ENCODE measurements at regions not wholly inside any gene's neighbourhood (a gene's known extent, or its start where the extent isn't known, plus 50 kb on each side); places are given as distances from the start of the nearest gene placed in this dataset.
"Not testable (repeated sequence)": the region's sequence is repeated elsewhere in the genome, so short reads cannot be mapped to it uniquely, and the experiment has no call there.

GRCh38 chr4:78711676-78712075, 64.5 kb upstream of the BMP2K start:
- Histone ChIP-seq H3K27me3 (ENCODE audit: insufficient read depth, poor library complexity, severe bottlenecking) (no peaks in the 10 kb centered on the region), H3K4me3 (replicated peaks; ENCODE audit: insufficient read depth, low read length) (no peak overlapping the region), H3K27ac (replicated peaks) (no peak overlapping the region)
- no peak for TF ChIP-seq SPI1 (IDR thresholded peaks at IDR 0.05; ENCODE audit: borderline replicate concordance, low read depth)
- no peak for TF ChIP-seq CTCF (IDR thresholded peaks at IDR 0.05; ENCODE audit: insufficient read depth, low read length)
- no peak for DNase-seq (ENCODE audit: low read depth in 1 of 2, low spot score in 1 of 2)

- not testable (repeated sequence) for H3K27ac ChIP-seq (replicated peaks); H3K4me3 ChIP-seq (replicated peaks; ENCODE audit: insufficient read depth, low read length); H3K27me3 ChIP-seq (ENCODE audit: insufficient read depth, poor library complexity, severe bottlenecking); DNase-seq (ENCODE audit: low read depth in 1 of 2, low spot score in 1 of 2)
Observed at GRCh38 chr4:78714598-78714997, 61.6 kb upstream of the BMP2K start.

GRCh38 chr4:78715372-78715771, 60.8 kb upstream of the BMP2K start:
- H3K27ac ChIP-seq (replicated peaks); DNase-seq (ENCODE audit: low read depth in 1 of 2, low spot score in 1 of 2); H3K4me3 ChIP-seq (replicated peaks; ENCODE audit: insufficient read depth, low read length); H3K27me3 ChIP-seq (ENCODE audit: insufficient read depth, poor library complexity, severe bottlenecking): not testable (repeated sequence)

GRCh38 chr4:78717712-78718111, 58.4 kb upstream of the BMP2K start:
- H3K4me3 ChIP-seq (replicated peaks; ENCODE audit: insufficient read depth, low read length); H3K27me3 ChIP-seq (ENCODE audit: insufficient read depth, poor library complexity, severe bottlenecking); DNase-seq (ENCODE audit: low read depth in 1 of 2, low spot score in 1 of 2); H3K27ac ChIP-seq (replicated peaks): not testable (repeated sequence)

- Histone ChIP-seq H3K27me3 (ENCODE audit: insufficient read depth, poor library complexity, severe bottlenecking) (no peaks in the 10 kb centered on the region), H3K27ac (replicated peaks) (no peak overlapping the region), H3K4me3 (replicated peaks; ENCODE audit: insufficient read depth, low read length) (no peak overlapping the region)
- no peak for DNase-seq (ENCODE audit: low read depth in 1 of 2, low spot score in 1 of 2)
- TF ChIP-seq SPI1 (IDR thresholded peaks at IDR 0.05; ENCODE audit: borderline replicate concordance, low read depth) (0 out of 2 replicates have a peak, but pooled peaks have one; percentile 10), REST (IDR thresholded peaks at IDR 0.05; ENCODE audit: insufficient replicate concordance, low read depth) (no peak)
Observed at GRCh38 chr4:78720204-78720603, 55.9 kb upstream of the BMP2K start.

- TF ChIP-seq SPI1 (IDR thresholded peaks at IDR 0.05; ENCODE audit: borderline replicate concordance, low read depth) (no peak), CTCF (IDR thresholded peaks at IDR 0.05; ENCODE audit: insufficient read depth, low read length) (no peak), REST (IDR thresholded peaks at IDR 0.05; ENCODE audit: insufficient replicate concordance, low read depth) (no peak), POLR2AphosphoS5 (IDR thresholded peaks at IDR 0.05; ENCODE audit: low read depth) (no peak), GABPA (IDR thresholded peaks at IDR 0.05; ENCODE audit: low read depth) (no peak)
- no peaks in the 10 kb centered on the region for H3K27me3 ChIP-seq (ENCODE audit: insufficient read depth, poor library complexity, severe bottlenecking)
- H3K27ac ChIP-seq (replicated peaks) = no peak overlapping the region
- no peak overlapping the region for H3K4me3 ChIP-seq (replicated peaks; ENCODE audit: insufficient read depth, low read length)
- DNase-seq (ENCODE audit: low read depth in 1 of 2, low spot score in 1 of 2) = peak in 1 of 2 experiments; percentile 3
Observed at GRCh38 chr4:78720994-78721677, 55.0 kb upstream of the BMP2K start.
